ENCODE measurements at regions not wholly inside any gene's neighbourhood (a gene's known extent, or its start where the extent isn't known, plus 50 kb on each side); places are given as distances from the start of the nearest gene placed in this dataset.

DNA sequence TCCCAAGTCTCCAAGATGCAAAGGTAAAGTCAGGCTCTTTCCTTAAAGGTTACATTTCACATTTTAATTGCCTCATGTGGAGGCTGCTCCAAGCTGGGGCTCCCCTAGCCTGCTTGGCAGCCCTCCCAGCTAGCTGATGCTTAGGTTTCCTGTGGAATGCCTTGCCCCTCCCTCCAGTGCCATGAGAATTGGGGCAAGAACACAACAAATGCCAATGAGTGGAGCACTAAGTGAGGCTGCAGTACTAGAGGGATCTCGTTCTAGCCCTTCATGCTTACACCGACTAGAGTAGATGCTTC lies 597.7 kb downstream of the MID1IP1 start:
- Histone ChIP-seq H3K4me1 (ENCODE audit: insufficient read depth) (no peaks in the 10 kb centered on the region), H3K27me3 (replicated peaks; ENCODE audit: insufficient read depth) (no peaks in the 10 kb centered on the region), H3K9ac (no peak overlapping the region), H3K79me2 (ENCODE audit: insufficient read depth) (no peaks in the 10 kb centered on the region), H2AFZ (no peak overlapping the region), H3K4me3 (no peak overlapping the region), H3K4me2 (ENCODE audit: unreplicated experiment) (no peak overlapping the region), H3F3A (ENCODE audit: insufficient read depth) (no peaks in the 10 kb centered on the region), H3K36me3 (ENCODE audit: low read depth) (no peaks in the 10 kb centered on the region), H3K9me2 (ENCODE audit: insufficient read depth) (no peaks in the 10 kb centered on the region), H4K20me1 (ENCODE audit: insufficient read depth) (no peaks in the 10 kb centered on the region), H3K9me3 (ENCODE audit: low read depth) (no peaks in the 10 kb centered on the region), H3K27ac (no peak overlapping the region)
- no peak for TF ChIP-seq EZH2 (IDR thresholded peaks at IDR 0.05; ENCODE audit: insufficient read depth, poor library complexity, severe bottlenecking)
- TF ChIP-seq EZH2phosphoT487 (IDR thresholded peaks at IDR 0.05; ENCODE audit: insufficient read depth, low read depth), result no peak
- DNase-seq, result no peak
- in situ Hi-C loops (cut with MboI), result no loop called here
- WGBS, 2 experiments (ENCODE audit: low coverage in 1 of 2, low lambda C conversion rate in 2 of 2, missing lambda C conversion rate in 2 of 2), result 0% methylated on average over 2 of the region's 2 CpGs

GRCh38 chrX:39399387-39399786 lies 598.1 kb downstream of the MID1IP1 start:
- no peaks in the 10 kb centered on the region for H3F3A ChIP-seq (ENCODE audit: insufficient read depth)
- no peak overlapping the region for H3K4me3 ChIP-seq
- H3K27ac ChIP-seq, result no peak overlapping the region
- H3K27me3 ChIP-seq (replicated peaks; ENCODE audit: insufficient read depth), result no peaks in the 10 kb centered on the region
- H3K36me3 ChIP-seq (ENCODE audit: low read depth), result no peaks in the 10 kb centered on the region
- H3K9me3 ChIP-seq (ENCODE audit: low read depth), result no peaks in the 10 kb centered on the region
- H2AFZ ChIP-seq, result no peak overlapping the region
- H4K20me1 ChIP-seq (ENCODE audit: insufficient read depth), result no peaks in the 10 kb centered on the region
- in situ Hi-C loops (cut with MboI), result no loop called here
- no peak for DNase-seq
- no peaks in the 10 kb centered on the region for H3K9me2 ChIP-seq (ENCODE audit: insufficient read depth)
- H3K79me2 ChIP-seq (ENCODE audit: insufficient read depth), result no peaks in the 10 kb centered on the region
- no peaks in the 10 kb centered on the region for H3K4me1 ChIP-seq (ENCODE audit: insufficient read depth)
- no peak overlapping the region for H3K9ac ChIP-seq
- no peak overlapping the region for H3K4me2 ChIP-seq (ENCODE audit: unreplicated experiment)
- TF ChIP-seq EZH2phosphoT487 (IDR thresholded peaks at IDR 0.05; ENCODE audit: insufficient read depth, low read depth) (no peak), EZH2 (IDR thresholded peaks at IDR 0.05; ENCODE audit: insufficient read depth, poor library complexity, severe bottlenecking) (no peak)
- WGBS, 2 experiments (ENCODE audit: low coverage in 1 of 2, low lambda C conversion rate in 2 of 2, missing lambda C conversion rate in 2 of 2), result 6 to 17% methylated on average over 3 of the region's 3 CpGs

DNA sequence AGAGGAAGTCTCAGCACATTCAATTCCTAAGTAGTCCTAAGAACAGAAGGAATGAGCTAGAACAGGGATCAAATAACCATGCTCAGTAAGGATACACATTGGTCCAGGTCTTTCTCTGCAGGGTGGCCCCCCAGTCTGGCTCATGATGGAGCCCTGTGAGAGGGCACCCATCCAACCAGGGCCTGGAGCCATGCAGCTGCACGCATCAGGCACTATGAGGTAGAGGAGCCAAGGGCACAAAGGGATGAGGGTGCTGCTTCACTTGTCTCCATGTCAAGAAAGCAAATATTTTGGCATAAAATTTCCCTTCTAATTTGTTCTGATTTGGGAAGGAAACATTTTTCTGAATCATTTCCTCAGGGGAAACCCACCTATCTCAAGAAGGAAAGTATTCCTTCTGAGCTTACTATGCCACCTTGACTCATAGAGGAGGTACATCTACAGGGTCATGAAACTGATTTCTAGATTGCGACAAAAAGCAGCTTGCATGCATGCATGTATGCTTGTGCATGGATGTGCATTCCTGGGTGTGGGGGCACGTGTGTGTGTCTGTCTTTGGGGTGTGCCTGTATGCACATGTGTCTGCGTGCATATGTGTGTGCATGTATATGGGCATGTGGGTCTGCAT lies 600.3 kb downstream of the MID1IP1 start:
- Histone ChIP-seq H3K9ac (no peak overlapping the region), H4K20me1 (ENCODE audit: insufficient read depth) (no peaks in the 10 kb centered on the region), H3K4me1 (ENCODE audit: insufficient read depth) (no peaks in the 10 kb centered on the region), H3K4me3 (no peak overlapping the region), H2AFZ (no peak overlapping the region), H3F3A (ENCODE audit: insufficient read depth) (no peaks in the 10 kb centered on the region), H3K36me3 (ENCODE audit: low read depth) (no peaks in the 10 kb centered on the region), H3K9me3 (ENCODE audit: low read depth) (no peaks in the 10 kb centered on the region), H3K9me2 (ENCODE audit: insufficient read depth) (no peaks in the 10 kb centered on the region), H3K79me2 (ENCODE audit: insufficient read depth) (no peaks in the 10 kb centered on the region), H3K27me3 (replicated peaks; ENCODE audit: insufficient read depth) (no peaks in the 10 kb centered on the region), H3K4me2 (ENCODE audit: unreplicated experiment) (no peak overlapping the region), H3K27ac (no peak overlapping the region)
- in situ Hi-C loops (cut with MboI), result no loop called here
- DNase-seq, result no peak
- TF ChIP-seq EZH2phosphoT487 (IDR thresholded peaks at IDR 0.05; ENCODE audit: insufficient read depth, low read depth), result no peak
- TF ChIP-seq EZH2 (IDR thresholded peaks at IDR 0.05; ENCODE audit: insufficient read depth, poor library complexity, severe bottlenecking), result no peak
- 41 to 56% methylated on average over 4 of the region's 4 CpGs for WGBS, 2 experiments (ENCODE audit: low coverage in 1 of 2, low lambda C conversion rate in 2 of 2, missing lambda C conversion rate in 2 of 2)

DNA sequence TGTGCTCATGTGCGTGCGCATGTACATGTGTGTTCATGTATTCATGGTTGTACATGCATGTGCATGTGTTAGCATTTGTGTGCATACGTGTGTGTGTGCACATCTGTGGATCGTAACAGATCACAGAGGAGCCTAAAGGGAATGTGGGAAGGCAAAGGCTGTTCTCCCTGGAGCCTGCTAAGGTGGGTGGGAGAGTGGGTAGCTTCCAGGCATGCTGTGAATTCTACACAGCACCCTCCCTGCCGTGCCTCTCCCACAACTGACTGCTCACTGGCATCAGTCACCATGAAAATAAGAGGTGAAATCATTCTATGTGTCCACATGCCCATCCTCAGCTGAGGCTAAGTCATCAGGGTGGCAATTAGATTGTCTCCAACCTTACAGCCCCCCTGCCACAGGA lies 600.9 kb downstream of the MID1IP1 start:
- TF ChIP-seq EZH2 (IDR thresholded peaks at IDR 0.05; ENCODE audit: insufficient read depth, poor library complexity, severe bottlenecking), result no peak
- no peak for TF ChIP-seq EZH2phosphoT487 (IDR thresholded peaks at IDR 0.05; ENCODE audit: insufficient read depth, low read depth)
- Histone ChIP-seq H3K4me2 (ENCODE audit: unreplicated experiment) (no peak overlapping the region), H3K27ac (no peak overlapping the region), H3K79me2 (ENCODE audit: insufficient read depth) (no peaks in the 10 kb centered on the region), H3K9ac (no peak overlapping the region), H3F3A (ENCODE audit: insufficient read depth) (no peaks in the 10 kb centered on the region), H4K20me1 (ENCODE audit: insufficient read depth) (no peaks in the 10 kb centered on the region), H3K9me2 (ENCODE audit: insufficient read depth) (no peaks in the 10 kb centered on the region), H2AFZ (no peak overlapping the region), H3K4me3 (no peak overlapping the region), H3K27me3 (replicated peaks; ENCODE audit: insufficient read depth) (no peaks in the 10 kb centered on the region), H3K36me3 (ENCODE audit: low read depth) (no peaks in the 10 kb centered on the region), H3K4me1 (ENCODE audit: insufficient read depth) (no peaks in the 10 kb centered on the region), H3K9me3 (ENCODE audit: low read depth) (no peaks in the 10 kb centered on the region)
- DNase-seq, result no peak
- in situ Hi-C loops (cut with MboI), result no loop called here
- 66 to 74% methylated on average over 5 of the region's 5 CpGs for WGBS, 2 experiments (ENCODE audit: low coverage in 1 of 2, low lambda C conversion rate in 2 of 2, missing lambda C conversion rate in 2 of 2)

GRCh38 chrX:39406799-39407198 lies 605.5 kb downstream of the MID1IP1 start:
- no peak overlapping the region for H3K27ac ChIP-seq
- H3K9me3 ChIP-seq (ENCODE audit: low read depth), result no peaks in the 10 kb centered on the region
- H3K4me3 ChIP-seq, result no peak overlapping the region
- DNase-seq, result no peak
- H3K4me2 ChIP-seq (ENCODE audit: unreplicated experiment), result no peak overlapping the region
- no peaks in the 10 kb centered on the region for H3K79me2 ChIP-seq (ENCODE audit: insufficient read depth)
- TF ChIP-seq EZH2phosphoT487 (IDR thresholded peaks at IDR 0.05; ENCODE audit: insufficient read depth, low read depth) (no peak), EZH2 (IDR thresholded peaks at IDR 0.05; ENCODE audit: insufficient read depth, poor library complexity, severe bottlenecking) (no peak)
- H4K20me1 ChIP-seq (ENCODE audit: insufficient read depth), result no peaks in the 10 kb centered on the region
- H3K36me3 ChIP-seq (ENCODE audit: low read depth), result no peaks in the 10 kb centered on the region
- H3K4me1 ChIP-seq (ENCODE audit: insufficient read depth), result no peaks in the 10 kb centered on the region
- no peaks in the 10 kb centered on the region for H3K9me2 ChIP-seq (ENCODE audit: insufficient read depth)
- H3K9ac ChIP-seq, result no peak overlapping the region
- in situ Hi-C loops (cut with MboI), result no loop called here
- H2AFZ ChIP-seq, result no peak overlapping the region
- no peaks in the 10 kb centered on the region for H3K27me3 ChIP-seq (replicated peaks; ENCODE audit: insufficient read depth)
- H3F3A ChIP-seq (ENCODE audit: insufficient read depth), result no peaks in the 10 kb centered on the region
- 33 to 43% methylated on average over 2 of the region's 2 CpGs for WGBS, 2 experiments (ENCODE audit: low coverage in 1 of 2, low lambda C conversion rate in 2 of 2, missing lambda C conversion rate in 2 of 2)
